SH-SY5Y (cell line): ENCODE measurements at regions not wholly inside any gene's neighbourhood (a gene's known extent, or its start where the extent isn't known, plus 50 kb on each side); places are given as distances from the start of the nearest gene placed in this dataset.

Experiments
- GATA2 ChIP-seq: IDR thresholded peaks from 2 replicates; pipeline ENCODE4 v1.6.1; 2011; ENCODE audit warnings: mild to moderate bottlenecking, low read depth, low read length
- GATA3 ChIP-seq: IDR thresholded peaks from 2 replicates; pipeline ENCODE4 v1.6.1; 2011; ENCODE audit warnings: low read depth, mild to moderate bottlenecking, low read length, moderate library complexity

GRCh38 chr13:22286338-22286737 lies 615.5 kb downstream of the FGF9 start:
- TF ChIP-seq GATA2, result no peak
- TF ChIP-seq GATA3, result no peak
